MM.1S (cell line): ENCODE measurements at regions not wholly inside any gene's neighbourhood (a gene's known extent, or its start where the extent isn't known, plus 50 kb on each side); places are given as distances from the start of the nearest gene placed in this dataset.

ENCODE experiments used
- DNase-seq: peaks from one replicate; pipeline ENCODE4 v3.0.0-alpha.2; 2015
- H2AFZ ChIP-seq: fragments of 300-600 bp; sonication (generic); 2 replicates; pipeline ENCODE4 v1.6.0; 2016; ENCODE audit warnings: antibody characterized with exemption, low read length
- H3F3A ChIP-seq: fragments of 300-600 bp; sonication (generic); 2 replicates; pipeline ENCODE4 v1.6.1; 2016; ENCODE audit warnings: mild to moderate bottlenecking, antibody characterized with exemption, low read length, moderate library complexity, mixed read lengths; ENCODE audit not compliant: insufficient read depth
- H3K27ac ChIP-seq: fragments of 300-600 bp; sonication (generic); 2 replicates; pipeline ENCODE4 v1.5.1; 2016; ENCODE audit warnings: mild to moderate bottlenecking, low read length
- H3K27me3 ChIP-seq: fragments of 300-600 bp; sonication (generic); replicated peaks from 2 replicates; pipeline ENCODE4 v1.6.0; 2016; ENCODE audit warnings: low read length; ENCODE audit not compliant: insufficient read depth
- H3K36me3 ChIP-seq: fragments of 300-600 bp; sonication (generic); replicated peaks from 2 replicates; pipeline ENCODE4 v1.6.1; 2016; ENCODE audit warnings: mild to moderate bottlenecking, low read length, mixed read lengths; ENCODE audit not compliant: insufficient read depth
- H3K4me1 ChIP-seq: fragments of 300-600 bp; sonication (generic); 2 replicates; pipeline ENCODE4 v1.6.1; 2016; ENCODE audit warnings: low read length, mixed read lengths
- H3K4me2 ChIP-seq: fragments of 300-600 bp; sonication (generic); 2 replicates; pipeline ENCODE4 v1.6.0; 2016; ENCODE audit warnings: low read depth, low read length
- H3K4me3 ChIP-seq: fragments of 300-600 bp; sonication (generic); 2 replicates; pipeline ENCODE4 v1.5.1; 2016; ENCODE audit warnings: low read length, mixed read lengths
- H3K79me2 ChIP-seq: fragments of 300-600 bp; sonication (generic); 2 replicates; pipeline ENCODE4 v1.6.1; 2016; ENCODE audit warnings: mixed run types, low read length, mixed read lengths
- H3K9ac ChIP-seq: fragments of 300-600 bp; sonication (generic); 2 replicates; pipeline ENCODE4 v1.6.1; 2016; ENCODE audit warnings: low read length, mixed read lengths
- H3K9me2 ChIP-seq: fragments of 300-600 bp; sonication (generic); replicated peaks from 2 replicates; pipeline ENCODE4 v1.6.1; 2016; ENCODE audit warnings: mild to moderate bottlenecking, low read length, mixed read lengths; ENCODE audit not compliant: insufficient read depth
- H3K9me3 ChIP-seq: fragments of 300-600 bp; sonication (generic); replicated peaks from 2 replicates; pipeline ENCODE4 v1.6.1; 2016; ENCODE audit warnings: mild to moderate bottlenecking, low read length, mixed read lengths; ENCODE audit not compliant: insufficient read depth
- H4K20me1 ChIP-seq: fragments of 300-600 bp; sonication (generic); 2 replicates; pipeline ENCODE4 v1.6.1; 2016; ENCODE audit warnings: mild to moderate bottlenecking, low read length, moderate library complexity, mixed read lengths; ENCODE audit not compliant: insufficient read depth
- CTCF ChIP-seq: fragments of 300-600 bp; sonication (generic); IDR thresholded peaks from 2 replicates; pipeline ENCODE4 v1.5.1; 2016; ENCODE audit warnings: antibody characterized with exemption, low read length, mixed read lengths
- EZH2 ChIP-seq: fragments of 300-600 bp; sonication (generic); optimal IDR thresholded peaks from 2 replicates; pipeline ENCODE3; 2017; ENCODE audit warnings: low read depth, mild to moderate bottlenecking, antibody characterized with exemption, low read length, mixed read lengths
- EZH2phosphoT487 ChIP-seq: fragments of 300-600 bp; sonication (generic); IDR thresholded peaks from 2 replicates; pipeline ENCODE4 v1.6.1; 2018; ENCODE audit warnings: antibody characterized with exemption, low read length

DNA sequence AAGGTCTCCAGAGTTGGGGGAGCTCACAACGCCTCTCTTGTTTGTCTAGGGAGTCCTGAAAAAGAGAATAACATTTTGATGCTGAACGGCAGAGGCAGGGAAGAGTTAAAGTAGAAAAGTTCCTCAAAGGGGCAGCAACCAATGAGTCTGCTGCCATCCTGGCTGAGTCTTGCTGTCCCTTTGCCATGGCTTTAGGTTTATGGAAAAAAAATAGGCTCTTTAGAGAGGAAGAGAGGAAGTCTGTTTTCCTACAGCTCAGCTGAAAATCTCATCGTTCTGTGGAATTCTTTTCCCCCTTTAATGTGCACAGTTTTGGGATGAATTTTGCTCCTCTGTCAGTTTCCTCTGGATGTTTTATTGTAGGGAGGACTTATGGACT lies 314.8 kb upstream of the TBX3 start:
- H3K4me2 ChIP-seq, result no peak overlapping the region

DNA sequence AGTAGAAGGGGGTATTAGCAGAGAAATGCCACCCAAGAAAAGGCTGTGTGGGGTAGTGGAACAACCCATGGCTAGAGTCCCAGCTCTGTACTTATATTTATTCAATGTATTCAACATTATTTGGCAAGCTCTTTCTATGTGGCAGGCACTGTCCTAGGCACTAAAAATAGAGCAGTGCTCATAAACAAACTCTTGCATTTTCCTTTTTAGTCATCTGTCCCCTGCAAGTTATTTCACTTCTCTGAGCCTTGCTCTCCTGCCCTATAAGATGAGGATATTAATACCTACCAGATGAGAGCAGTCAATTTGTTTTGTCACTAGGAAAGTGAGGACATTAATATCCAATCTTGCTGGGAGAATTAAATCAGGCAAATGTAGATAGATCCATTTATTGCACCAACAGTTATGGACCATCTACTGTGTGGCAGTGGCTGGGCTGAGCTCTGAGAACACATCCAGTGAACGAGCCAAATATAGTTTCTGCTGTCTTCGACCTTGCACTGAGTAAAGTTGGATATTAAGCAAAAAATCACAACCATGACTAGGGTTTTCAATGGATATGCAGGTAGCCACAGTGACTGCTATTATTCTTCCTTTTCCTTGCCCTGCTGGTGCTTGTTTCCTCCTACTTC lies 314.3 kb upstream of the TBX3 start:
- Histone ChIP-seq H3K27me3 (no peaks in the 10 kb centered on the region), H3K79me2 (no peaks in the 10 kb centered on the region), H3K9me2 (no peaks in the 10 kb centered on the region), H2AFZ (no peak overlapping the region), H3K9ac (no peak overlapping the region), H3K9me3 (no peaks in the 10 kb centered on the region), H3K36me3 (no peaks in the 10 kb centered on the region), H4K20me1 (no peaks in the 10 kb centered on the region), H3K4me3 (no peak overlapping the region), H3K4me2 (0 out of 2 replicates have a peak overlapping the region, but pooled peaks have one; percentile 4), H3K27ac (no peak overlapping the region; the same call in 1 of the 2 replicates), H3F3A (no peaks in the 10 kb centered on the region), H3K4me1 (0 out of 2 replicates have a peak, but pooled peaks cover 9% of the 10 kb centered on the region)
- no peak for DNase-seq
- TF ChIP-seq EZH2 (no peak), CTCF (no peak), EZH2phosphoT487 (no peak)

More for the DNA sequence above, 314.8 kb upstream of the TBX3 start:
- no peak overlapping the region for H3K9ac ChIP-seq
- DNase-seq, result no peak
- no peak for TF ChIP-seq CTCF
- TF ChIP-seq EZH2phosphoT487, result no peak
- no peak for TF ChIP-seq EZH2
- no peaks in the 10 kb centered on the region for H4K20me1 ChIP-seq
- no peaks in the 10 kb centered on the region for H3F3A ChIP-seq
- H3K4me1 ChIP-seq, result 0 out of 2 replicates have a peak, but pooled peaks cover 9% of the 10 kb centered on the region
- H3K9me3 ChIP-seq, result no peaks in the 10 kb centered on the region
- no peak overlapping the region for H3K4me3 ChIP-seq
- H3K27me3 ChIP-seq, result no peaks in the 10 kb centered on the region
- no peaks in the 10 kb centered on the region for H3K9me2 ChIP-seq
- H3K27ac ChIP-seq, result no peak overlapping the region; the same call in 1 of the 2 replicates
- no peaks in the 10 kb centered on the region for H3K79me2 ChIP-seq
- H3K36me3 ChIP-seq, result no peaks in the 10 kb centered on the region
- H2AFZ ChIP-seq, result no peak overlapping the region

GRCh38 chr12:114996382-114996781 lies 312.4 kb upstream of the TBX3 start:
- TF ChIP-seq EZH2phosphoT487 (no peak), CTCF (no peak), EZH2 (no peak)
- Histone ChIP-seq H3K9me3 (no peaks in the 10 kb centered on the region), H3F3A (no peaks in the 10 kb centered on the region), H3K36me3 (no peaks in the 10 kb centered on the region), H3K4me1 (0 out of 2 replicates have a peak, but pooled peaks cover 9% of the 10 kb centered on the region), H3K27me3 (no peaks in the 10 kb centered on the region), H3K4me2 (no peak overlapping the region), H3K9ac (no peak overlapping the region), H2AFZ (no peak overlapping the region), H4K20me1 (no peaks in the 10 kb centered on the region), H3K79me2 (no peaks in the 10 kb centered on the region), H3K4me3 (no peak overlapping the region), H3K27ac (no peak overlapping the region), H3K9me2 (no peaks in the 10 kb centered on the region)
- DNase-seq, result no peak
